ENCODE measurements at regions not wholly inside any gene's neighbourhood (a gene's known extent, or its start where the extent isn't known, plus 50 kb on each side); places are given as distances from the start of the nearest gene placed in this dataset.

DNA sequence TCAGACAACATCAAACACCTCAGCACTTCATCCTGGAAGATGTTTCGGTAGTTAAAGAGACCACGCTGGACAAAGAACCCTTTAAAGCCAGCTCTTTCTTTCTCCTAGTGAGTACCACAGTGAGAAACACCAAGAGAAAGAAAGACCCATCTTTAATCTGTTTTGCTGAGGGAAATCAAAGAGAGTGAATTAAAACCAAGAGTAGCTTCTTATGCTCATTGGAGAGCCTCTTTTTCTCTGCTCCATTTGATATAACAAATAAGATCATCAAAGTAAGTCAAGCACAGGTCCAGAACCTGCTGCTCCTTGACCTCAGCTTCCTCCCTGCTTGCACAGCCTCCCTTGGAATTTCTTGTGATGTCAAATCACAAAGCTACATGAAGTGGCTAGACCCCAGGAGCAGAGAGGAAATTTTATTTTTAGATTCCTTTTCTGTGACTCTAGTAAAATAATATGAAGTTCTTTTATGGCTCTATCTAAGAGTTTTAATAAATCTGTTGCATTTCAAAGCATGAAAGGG is 436.4 kb downstream of the C3orf38 start:
- no peak for DNase-seq

- DNase-seq = no peak
Observed at GRCh38 chr3:88589138-88589537, 439.4 kb downstream of the C3orf38 start.

DNA sequence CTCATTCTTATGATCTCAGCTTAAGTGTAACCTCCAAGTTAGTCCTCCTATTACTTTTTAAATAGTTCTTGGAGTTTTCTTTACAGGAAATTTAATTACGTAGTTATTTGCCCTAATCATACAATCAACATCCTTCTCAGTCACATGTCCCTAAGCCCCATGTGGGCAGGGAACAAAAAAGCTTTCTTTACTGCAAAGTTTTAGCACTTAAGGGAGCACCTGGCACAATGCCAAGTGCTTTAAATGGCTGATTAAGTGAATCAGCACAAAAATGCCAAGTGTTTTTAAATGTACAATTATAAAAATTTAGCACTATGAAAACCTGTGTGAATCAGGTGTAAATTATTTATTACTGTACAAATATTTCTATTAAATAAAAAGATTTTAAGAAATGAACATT is 445.3 kb downstream of the C3orf38 start:
- DNase-seq = no peak

DNA sequence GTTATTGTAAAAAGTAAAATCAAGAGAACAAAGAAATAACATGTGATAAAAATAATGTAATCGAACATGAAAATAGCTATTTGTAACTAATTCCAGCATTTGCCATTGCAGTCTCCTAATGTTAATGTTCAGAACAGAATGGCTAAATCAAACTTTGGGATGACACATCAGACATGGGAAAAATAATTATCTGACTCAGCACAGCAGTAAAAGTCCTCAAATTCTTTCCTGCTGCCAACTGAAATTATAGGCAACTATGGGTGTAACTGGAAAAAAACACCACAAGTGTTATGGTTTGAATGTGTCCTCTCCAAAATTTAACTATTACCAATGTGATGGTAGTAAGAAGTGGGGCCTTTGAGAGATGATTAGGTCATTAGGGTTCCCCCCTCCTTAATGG is 446.7 kb downstream of the C3orf38 start:
- no peak for DNase-seq

DNA sequence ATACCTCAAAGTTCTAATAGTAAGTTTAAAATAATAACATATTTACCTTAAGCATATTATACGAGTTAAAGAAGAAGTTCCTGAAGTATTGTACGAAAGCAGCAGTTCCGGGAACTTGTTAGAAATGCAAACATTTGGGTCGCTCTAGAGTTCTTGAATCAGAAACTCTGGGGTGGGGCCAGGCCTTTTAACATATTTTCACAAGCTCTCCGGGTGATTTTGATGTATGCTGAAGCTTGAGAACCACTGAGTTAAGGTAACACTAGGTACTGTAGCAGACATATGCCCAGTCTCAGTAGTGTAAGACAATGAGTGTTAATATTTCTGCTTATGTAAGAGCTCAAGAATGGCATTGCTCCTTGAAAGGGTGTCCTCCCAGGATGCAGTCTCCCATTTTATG is 461.1 kb downstream of the C3orf38 start:
- DNase-seq = no peak

DNA sequence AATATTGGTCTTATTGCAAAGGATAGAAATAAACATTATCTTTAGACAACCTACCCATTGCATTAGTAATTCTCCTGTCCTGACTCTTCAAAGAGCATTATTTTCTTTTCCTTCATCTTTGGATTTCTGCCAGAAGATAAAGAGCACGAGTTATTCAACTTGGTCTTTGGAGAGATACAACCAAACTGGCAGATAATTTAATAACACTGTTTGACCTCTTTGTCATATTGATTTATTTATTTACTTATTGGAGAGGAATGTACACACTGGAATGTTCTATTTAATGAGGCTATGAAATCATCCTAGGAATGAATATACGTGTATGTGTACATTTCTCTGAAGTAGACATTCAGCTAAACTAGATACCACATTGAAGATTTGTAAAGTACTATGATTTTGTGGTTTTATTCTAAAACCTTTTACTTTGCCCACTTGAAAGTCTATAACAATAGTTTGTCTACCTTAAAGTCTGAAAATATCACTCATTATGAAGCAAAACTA is 462.1 kb downstream of the C3orf38 start:
- DNase-seq = no peak

GRCh38 chr3:88616413-88616812 is 466.7 kb downstream of the C3orf38 start:
- DNase-seq = no peak

GRCh38 chr3:88617283-88617682 is 467.5 kb downstream of the C3orf38 start:
- DNase-seq = no peak

DNA sequence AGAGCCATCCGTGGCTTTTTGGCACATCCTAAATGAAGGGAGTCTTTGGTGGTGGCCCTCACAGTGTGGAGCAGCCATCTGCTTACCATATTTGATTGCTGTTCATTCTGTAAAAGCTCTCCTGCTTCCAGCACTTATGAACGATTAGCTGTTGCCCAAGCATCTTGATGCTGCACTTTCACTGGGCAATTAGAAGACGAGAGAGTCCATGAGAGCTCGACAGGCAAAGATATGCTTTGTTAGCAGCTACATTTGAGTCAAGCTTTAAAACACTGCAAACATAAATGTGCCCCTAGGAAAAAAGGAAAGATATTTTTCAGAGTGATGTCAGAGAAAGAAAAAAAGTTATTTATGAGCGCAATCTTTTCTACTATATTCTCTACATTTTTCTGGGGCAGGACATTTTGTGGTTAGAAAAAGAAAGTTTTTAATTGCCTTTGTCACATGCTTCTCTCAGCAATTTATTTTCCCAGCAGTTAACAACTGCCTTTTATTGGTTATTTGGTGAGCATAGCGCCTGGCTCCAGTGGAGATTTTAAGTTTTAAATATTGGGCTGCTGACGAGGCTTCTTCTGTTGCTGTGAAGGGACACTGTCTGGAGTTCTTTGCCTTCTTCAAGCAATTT is 468.4 kb downstream of the C3orf38 start:
- DNase-seq = no peak

GRCh38 chr3:88621586-88621985 is 471.8 kb downstream of the C3orf38 start:
- no peak for DNase-seq

GRCh38 chr3:88623709-88624108 is 473.9 kb downstream of the C3orf38 start:
- DNase-seq = no peak

DNA sequence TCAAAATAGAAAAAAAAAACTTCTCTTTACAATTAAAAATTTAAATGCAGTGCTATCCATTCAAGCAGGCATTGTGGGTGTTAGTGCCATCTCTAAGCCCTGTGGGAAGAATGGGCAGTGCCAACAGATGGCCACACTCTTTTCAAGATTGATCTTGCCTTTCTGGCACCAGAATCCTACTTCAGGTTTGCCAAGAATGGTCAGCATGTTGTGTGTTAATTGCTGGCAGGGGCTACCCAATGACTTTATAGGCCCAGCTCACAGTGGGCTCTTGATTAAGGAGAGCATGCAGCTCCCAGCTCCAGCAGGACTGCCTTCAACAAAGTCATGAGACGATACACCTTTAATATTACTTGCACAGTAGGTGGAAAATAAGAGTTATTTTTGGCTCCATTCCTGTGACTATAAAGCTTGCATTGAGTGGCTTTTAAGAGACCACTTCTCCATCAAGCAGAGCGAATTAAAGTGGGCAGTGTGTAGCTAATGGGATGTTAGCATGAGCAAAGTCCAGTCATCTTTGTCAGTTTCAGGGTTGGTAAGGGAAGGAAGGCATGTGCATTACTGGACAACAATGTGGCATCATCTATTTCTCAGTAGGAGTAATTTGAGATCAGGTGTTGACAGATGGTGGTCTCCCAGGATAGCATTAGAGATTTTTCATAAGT is 476.8 kb downstream of the C3orf38 start:
- no peak for DNase-seq

DNA sequence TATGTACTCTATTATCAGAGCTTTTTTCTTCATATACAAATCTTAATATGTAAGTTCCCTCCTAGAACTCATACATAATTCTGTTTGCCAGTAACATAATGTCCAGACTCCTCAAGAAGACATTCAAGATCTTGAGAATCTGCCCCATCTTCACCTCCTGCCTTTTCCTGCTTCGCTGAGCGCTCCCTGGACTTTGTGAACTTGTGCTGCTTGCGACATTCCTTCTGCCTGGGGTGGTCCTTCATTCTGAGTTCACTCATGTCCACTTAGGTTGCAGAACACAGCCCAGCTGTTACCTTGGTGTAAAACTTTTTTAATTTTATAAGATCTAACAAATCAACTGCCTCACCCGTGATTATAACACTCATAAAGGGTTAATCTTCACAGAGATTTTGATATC is 478.5 kb upstream of the EPHA3 start:
- DNase-seq = no peak

DNA sequence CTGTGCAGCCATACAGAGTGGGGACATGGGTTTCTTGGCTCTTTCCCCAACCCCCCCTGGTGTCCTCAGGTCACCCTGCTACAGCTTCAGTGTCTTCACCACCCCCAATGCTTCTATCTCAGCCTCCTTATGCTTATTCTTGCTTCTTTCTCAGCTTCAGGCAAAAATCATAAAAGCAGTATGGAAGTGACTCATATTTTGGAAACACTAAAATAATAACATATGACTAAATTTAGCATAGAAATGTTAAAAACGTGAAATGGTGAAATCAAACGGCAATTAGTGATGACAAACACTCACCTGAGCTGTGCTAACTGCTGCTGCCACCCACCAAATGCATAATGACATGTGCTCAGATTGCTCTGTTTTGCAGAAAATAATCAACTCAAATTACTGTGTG is 475.2 kb upstream of the EPHA3 start:
- no peak for DNase-seq

GRCh38 chr3:88640581-88640980 is 466.8 kb upstream of the EPHA3 start:
- DNase-seq = no peak

- no peak for DNase-seq
Observed at GRCh38 chr3:88641033-88641604, 466.3 kb upstream of the EPHA3 start.

- no peak for DNase-seq
Observed at GRCh38 chr3:88657459-88657858, 450.0 kb upstream of the EPHA3 start.

GRCh38 chr3:88661433-88661824 is 446.0 kb upstream of the EPHA3 start:
- no peak for DNase-seq

DNA sequence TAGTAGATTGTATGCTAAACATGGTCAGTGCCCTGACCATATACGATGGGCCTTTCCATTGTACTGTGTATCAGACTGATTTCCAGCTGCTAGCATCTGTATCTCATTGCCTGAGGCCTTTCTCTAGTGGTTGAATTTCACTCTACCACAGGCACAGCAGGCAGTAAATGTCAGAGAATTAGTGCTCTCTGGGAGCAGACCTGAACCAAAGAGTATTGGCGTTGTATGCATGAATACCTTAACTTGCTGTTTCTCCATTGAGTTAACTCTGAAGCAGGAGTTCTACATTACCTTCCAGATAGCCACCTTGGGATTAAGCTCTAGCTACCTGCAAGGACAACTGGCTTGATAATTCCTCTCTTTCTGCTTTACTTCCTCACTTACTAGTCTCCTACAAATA is 439.2 kb upstream of the EPHA3 start:
- DNase-seq = no peak

DNA sequence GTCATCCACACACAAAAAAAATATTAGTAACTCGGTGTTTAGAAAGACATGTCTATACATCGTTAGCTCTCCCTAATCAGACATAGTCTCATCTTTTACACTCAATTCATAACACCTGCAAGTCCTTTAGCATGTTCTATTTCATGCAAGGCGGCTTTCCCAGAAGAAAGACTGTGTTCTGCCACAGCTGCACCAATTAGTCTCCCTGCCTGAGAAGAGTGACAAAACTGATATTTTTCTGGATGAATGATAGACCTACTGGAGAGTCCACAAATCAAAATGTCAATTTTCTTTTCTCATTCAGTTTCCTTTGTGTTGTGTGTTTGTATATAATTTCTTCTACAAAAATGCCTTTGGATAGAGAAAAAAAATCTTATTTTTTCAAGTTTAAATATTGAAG is 435.8 kb upstream of the EPHA3 start:
- no peak for DNase-seq

- no peak for DNase-seq
Observed at GRCh38 chr3:88677298-88677697, 430.1 kb upstream of the EPHA3 start.

DNA sequence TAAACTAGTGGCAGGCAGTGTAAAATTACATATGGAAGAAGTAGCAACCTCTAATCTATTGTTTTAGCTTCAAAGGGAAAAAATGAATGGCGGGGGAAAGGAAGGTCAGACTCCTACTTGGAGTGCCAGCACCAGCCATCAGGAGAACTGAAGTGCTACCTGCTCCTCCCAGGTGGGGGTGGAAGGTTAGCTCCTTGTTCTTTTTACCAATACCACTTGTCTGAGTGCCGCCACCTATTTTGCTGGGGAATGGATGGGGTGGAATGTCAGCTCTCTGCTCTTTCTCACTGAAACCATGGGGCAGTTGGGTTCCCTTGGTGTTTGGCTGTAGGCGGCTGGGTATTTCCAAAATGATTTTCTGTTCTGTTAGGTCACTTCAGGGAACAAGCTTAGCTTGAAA is 428.7 kb upstream of the EPHA3 start:
- no peak for DNase-seq

- DNase-seq = no peak
Observed at GRCh38 chr3:88690287-88690686, 417.1 kb upstream of the EPHA3 start.

DNA sequence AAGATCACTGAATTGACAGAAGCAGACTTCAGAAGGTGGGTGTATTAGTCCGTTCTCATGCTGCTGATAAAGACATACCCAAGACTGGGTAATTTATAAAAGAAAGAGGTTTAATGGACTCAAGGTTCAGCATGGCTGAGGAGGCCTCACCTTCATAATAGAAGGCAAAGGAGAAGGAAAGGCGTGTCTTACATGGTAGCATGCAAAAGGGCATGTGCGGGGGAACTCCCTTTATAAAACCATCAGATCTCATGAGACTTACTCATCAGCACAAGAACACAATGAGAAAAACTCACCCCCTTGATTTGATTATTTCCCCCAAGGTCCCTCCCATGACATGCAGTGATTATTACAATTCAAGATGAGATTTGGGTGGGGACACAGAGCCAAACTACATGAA is 416.3 kb upstream of the EPHA3 start:
- DNase-seq = no peak
